LNCaP clone FGC (cell line): ENCODE measurements at regions not wholly inside any gene's neighbourhood (a gene's known extent, or its start where the extent isn't known, plus 50 kb on each side); places are given as distances from the start of the nearest gene placed in this dataset.

Experiments used
- DNase-seq: peaks from one replicate; pipeline ENCODE4 v3.0.0-alpha.2; 2011; ENCODE audit warnings: low read depth
- H3K4me3 ChIP-seq: 2 replicates; pipeline ENCODE4 v1.5.1; 2011; ENCODE audit warnings: mild to moderate bottlenecking, low read depth, low read length, control low read depth
- TF ChIP-seq, protein P1 (sequence below): IDR thresholded peaks from 2 replicates; pipeline ENCODE4 v1.5.1; 2012; ENCODE audit warnings: mild to moderate bottlenecking; ENCODE audit not compliant: control insufficient read depth, insufficient read depth; ENCODE audit errors: extremely low read depth

DNA sequence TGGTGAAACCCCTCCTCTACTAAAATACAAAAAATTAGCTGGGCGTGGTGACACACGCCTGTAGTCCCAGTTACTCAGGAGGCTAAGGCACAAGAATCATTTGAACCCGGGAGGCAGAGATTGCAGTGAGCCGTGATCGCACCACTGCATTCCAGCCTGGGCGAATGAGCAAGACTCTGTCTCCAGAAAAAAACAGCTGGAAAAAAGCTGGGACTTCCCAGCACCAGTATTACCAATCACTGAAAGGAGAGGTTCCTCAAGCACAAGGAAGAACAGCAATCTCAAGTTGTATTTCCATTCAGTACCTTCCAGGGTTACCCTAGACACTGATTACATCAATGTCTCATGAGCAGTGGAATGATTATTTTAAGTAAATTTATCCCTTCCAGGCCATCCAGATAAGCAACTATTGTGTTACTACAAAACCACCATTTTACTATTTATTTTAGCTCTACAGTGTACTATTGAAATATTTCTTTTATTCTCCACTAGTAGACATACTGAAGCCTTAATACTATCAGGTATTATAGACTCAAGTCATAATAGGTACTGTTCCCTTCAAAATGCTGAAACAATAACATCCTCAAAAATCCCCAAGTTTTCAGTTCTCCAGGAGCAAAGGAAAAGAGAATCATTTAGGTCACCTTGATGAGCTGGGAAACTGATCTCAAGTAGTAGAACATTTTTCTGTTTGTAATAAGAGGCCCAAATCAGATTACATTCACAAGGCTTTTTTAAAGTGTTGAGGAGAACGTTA lies 54.8 kb upstream of the VGLL4 start:
- TF ChIP-seq, protein P1, sequence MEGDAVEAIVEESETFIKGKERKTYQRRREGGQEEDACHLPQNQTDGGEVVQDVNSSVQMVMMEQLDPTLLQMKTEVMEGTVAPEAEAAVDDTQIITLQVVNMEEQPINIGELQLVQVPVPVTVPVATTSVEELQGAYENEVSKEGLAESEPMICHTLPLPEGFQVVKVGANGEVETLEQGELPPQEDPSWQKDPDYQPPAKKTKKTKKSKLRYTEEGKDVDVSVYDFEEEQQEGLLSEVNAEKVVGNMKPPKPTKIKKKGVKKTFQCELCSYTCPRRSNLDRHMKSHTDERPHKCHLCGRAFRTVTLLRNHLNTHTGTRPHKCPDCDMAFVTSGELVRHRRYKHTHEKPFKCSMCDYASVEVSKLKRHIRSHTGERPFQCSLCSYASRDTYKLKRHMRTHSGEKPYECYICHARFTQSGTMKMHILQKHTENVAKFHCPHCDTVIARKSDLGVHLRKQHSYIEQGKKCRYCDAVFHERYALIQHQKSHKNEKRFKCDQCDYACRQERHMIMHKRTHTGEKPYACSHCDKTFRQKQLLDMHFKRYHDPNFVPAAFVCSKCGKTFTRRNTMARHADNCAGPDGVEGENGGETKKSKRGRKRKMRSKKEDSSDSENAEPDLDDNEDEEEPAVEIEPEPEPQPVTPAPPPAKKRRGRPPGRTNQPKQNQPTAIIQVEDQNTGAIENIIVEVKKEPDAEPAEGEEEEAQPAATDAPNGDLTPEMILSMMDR: no peak
- H3K4me3 ChIP-seq: no peak overlapping the region
- DNase-seq: no peak

DNA sequence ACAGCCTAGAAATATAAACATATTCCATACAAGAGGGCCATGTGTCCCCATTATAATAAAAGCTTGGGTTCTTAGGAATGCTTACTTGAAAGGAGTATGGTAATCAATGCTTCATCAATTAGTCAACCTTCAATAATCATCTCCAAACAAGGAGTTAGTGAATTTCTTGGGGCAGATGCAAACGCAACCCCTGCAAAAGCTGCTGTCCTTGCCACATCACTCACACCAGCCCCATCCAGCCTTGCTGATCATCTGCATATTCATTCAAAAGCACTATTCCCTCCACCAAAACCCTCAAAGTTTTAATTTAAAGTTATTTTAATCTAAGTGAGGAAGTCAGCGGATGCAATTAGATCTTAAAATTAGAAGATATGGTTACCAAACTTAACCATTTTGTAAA lies 54.0 kb upstream of the VGLL4 start:
- TF ChIP-seq, protein P1: no peak
- H3K4me3 ChIP-seq: no peak overlapping the region
- no peak for DNase-seq

DNA sequence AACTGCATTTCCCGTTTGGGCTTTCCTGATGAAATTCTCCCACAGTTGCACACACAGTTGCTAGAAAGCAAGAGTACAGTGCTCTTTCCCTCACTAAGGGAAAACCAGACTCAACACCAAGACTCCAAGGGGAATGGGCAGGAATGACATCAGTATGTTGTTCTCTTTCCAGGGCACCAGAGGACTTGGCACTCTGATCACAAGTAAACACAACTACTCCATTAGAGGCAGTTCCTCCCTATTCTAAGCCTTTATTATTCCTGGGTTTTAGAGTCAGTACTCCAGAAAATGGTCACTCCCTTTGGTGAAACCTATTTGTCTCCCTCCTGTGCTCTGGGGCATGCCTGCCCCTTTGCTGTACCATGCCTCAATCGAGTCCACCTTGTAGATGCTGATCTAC lies 52.3 kb upstream of the VGLL4 start:
- H3K4me3 ChIP-seq: no peak overlapping the region
- TF ChIP-seq, protein P1: no peak
- no peak for DNase-seq
